DMS153 treated with DMSO at 0.1 percent for 48 hours (cell line): ENCODE measurements at regions not wholly inside any gene's neighbourhood (a gene's known extent, or its start where the extent isn't known, plus 50 kb on each side); places are given as distances from the start of the nearest gene placed in this dataset.
"Not testable (repeated sequence)": the region's sequence is repeated elsewhere in the genome, so short reads cannot be mapped to it uniquely, and the experiment has no call there.

ENCODE experiments used
- DNase-seq: peaks from one replicate; lab custom pipeline; 2025; ENCODE audit not compliant: unreplicated experiment; lab: John Stamatoyannopoulos, UW

DNA sequence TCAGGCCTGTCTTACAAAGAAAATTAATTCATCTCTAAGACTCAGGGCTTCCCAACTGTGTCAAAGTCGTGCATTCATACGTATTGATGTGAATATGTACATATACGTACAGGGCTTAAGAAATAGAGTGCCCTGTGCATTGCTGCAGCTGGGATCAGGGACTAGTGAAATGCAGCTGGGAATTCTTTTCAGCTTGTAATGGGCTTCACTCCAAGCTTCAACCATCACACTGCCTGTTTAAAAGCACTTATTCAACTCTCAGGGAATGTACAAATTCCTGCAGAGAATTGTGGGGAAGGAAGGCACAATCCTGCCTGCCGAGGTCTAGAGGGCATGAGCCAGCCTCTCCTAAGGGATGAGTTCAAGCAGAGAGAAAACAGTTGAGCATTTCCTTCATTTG lies 59.6 kb upstream of the MAN2A1 start:
- DNase-seq: no peak

DNA sequence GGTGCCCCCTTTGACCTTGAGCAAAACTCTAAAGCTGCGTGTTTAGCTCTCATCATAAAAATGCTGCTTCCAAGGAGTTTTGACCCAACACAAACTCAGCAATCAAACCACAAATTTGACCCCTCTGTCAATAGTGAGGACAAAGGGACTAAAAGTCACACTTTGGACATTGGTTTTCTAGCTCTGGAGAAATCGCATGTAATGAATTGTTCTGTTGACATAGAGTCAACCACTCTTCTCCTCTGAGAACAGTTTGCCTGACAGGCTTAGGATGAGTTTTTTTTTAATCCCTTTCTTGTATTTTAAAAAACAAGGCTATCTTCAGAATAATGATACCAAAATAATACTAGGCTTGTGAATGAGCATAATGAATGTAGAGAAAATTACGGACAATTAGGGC lies 61.1 kb upstream of the MAN2A1 start:
- DNase-seq: no peak

DNA sequence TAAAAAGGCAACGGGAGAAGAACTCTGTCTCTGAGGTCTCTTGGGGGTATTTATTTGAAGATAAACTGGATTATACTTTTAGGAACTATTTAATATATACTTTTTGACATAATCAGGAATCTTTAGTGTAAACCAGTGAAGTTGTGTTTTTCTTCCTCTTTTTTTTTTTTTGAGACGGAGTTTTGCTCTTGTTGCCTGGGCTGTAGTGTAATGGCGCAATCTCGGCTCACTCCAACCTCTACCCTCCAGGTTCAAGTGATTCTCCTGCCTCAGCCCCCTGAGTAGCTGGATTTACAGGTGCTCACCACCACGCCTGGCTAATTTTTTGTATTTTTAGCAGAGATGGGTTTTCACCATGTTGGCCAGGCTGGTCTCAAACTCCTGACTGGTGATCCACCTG lies 68.5 kb upstream of the MAN2A1 start:
- DNase-seq: not testable (repeated sequence)

DNA sequence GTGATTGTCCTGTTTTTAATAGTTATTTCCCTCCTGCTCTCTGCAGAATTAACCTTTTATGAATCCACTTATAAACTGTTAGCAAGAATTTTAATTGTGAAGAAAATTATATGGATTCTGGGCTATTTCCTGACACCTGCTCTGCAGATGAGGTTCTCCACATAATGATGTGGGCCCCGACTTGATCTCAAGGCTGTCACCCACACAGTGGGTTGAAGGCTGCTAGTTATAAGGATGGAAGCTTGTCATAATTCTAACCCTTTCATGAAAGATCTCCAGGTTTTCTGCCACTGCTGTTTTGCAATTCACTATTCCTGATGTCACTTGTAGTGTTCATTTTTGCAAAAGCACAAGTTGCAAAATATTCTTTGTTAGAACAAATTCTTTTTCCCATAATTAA lies 69.1 kb upstream of the MAN2A1 start:
- DNase-seq: no peak

DNA sequence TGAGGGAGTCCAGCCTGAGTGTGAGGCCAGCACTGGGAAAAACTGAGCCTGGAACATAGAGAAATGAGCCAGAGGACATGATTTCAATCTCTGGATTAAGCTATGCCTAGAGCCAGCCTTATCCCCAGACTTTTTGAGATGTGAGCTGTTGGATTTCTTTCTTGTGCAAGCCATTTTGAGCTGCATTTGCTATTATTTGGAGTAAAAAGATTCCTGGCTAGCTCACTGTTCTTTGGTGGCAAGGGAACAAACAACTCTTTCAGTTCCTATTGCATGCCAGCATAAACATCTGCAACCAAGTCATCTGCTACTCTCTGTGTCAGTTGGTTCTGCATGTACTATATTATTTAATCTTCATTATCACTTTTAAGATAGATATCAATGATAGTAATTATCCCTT lies 70.1 kb upstream of the MAN2A1 start:
- DNase-seq: no peak

DNA sequence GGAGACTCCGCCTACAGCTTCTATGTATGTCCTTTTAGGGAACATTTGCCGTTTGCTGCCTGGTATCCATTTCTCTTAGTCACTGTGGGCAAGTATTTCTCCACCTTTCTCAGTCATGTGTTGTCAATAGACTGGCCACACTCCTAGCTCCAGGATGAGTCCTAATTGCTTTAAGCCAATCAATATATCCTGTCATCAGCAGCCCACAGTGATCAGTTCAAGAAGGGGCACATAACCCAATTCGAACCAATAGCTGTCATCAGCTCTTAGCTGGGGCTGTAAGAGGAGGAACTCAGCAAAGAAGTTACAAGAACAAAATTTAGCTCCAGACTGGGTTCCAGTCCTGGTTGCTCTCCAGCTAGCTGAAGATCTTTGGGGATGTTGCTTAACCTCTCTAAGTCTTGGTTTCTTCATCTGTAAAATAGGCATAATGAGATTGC lies 70.7 kb upstream of the MAN2A1 start:
- DNase-seq: no peak

DNA sequence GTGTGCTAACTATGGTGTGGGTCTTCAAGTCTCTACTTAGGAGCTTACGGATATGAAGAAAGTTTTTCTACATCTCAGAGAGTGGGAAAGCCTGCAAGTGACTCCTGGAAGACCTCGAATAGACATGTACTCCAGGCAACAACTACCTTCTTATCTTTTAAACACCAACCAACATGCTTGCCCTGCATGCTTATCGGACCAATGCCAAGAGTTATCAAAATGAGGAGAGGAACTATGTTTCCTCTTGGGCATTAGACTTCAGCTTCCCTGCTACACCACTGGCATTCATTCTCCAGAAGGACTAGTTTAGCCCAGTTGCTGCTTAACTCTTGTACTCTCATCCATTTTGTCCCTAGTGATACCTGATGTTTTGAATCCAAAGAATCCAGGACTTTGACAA lies 74.7 kb upstream of the MAN2A1 start:
- no peak for DNase-seq

DNA sequence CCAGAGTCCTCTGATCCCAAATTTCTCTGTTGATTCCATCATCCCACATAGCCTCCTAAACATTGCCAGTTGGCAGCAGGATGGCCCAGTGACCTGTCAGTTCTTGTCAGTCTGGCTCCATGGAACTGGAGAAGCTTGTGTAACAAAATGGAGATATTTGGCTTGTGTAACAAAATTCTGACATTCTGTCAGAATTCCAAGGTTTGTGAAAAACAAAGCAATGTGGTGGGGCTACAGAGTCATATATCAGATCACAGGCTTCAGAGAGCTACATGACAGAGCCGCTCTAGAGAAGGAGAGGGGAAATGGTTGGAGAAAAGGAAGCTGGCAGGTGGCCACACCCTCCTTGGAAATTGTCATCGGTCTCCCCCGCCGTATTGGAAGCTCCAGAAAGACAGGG lies 75.4 kb upstream of the MAN2A1 start:
- DNase-seq: no peak

DNA sequence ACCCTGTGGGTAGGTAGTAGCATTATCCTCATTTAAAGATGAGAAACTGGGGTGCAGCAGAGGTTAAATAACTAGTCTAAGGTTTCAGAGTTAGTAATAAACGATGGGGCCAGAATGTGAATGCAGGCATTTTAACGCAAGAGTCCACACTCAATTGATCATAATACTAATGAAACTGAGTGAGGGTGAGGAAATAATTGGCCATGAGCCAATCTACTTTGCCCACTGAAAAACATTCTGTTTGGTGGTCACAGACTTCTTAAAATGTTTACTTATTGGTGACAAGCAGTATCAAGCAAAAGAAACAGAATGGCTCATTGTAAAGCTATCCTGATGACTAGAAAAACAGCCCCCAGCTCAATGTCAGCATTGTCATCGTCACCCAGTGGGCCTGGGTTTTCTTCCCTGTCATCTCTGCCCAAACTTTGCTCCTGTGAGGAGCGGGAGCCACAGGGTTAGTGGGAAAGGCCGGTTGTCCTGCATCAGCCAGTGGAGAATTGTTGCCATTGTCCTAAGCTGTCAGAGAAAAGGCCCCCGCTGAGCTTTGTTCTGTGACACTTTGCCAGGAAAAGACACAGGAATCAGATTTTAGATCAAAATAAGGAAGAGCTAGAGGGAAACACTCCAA lies 77.3 kb upstream of the MAN2A1 start:
- no peak for DNase-seq

DNA sequence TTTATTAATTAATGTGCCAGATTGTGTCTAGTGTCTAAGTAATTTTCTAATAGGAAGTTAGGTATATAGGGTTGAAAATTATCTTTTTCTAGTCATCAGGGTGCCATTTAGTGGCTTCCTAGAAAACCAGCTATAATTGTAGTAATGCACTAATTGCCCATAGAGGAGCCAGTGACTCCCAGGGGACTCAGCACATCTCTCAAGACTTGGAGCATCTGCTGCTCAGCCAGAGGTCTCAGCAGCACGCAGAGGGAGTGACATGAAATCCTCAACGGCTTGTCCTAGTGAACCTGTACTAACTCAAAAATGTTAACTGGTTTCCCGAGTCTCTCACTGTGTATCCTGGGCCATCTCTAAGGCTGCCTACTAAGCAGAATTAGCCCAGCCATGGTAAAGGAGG lies 78.2 kb upstream of the MAN2A1 start:
- no peak for DNase-seq

DNA sequence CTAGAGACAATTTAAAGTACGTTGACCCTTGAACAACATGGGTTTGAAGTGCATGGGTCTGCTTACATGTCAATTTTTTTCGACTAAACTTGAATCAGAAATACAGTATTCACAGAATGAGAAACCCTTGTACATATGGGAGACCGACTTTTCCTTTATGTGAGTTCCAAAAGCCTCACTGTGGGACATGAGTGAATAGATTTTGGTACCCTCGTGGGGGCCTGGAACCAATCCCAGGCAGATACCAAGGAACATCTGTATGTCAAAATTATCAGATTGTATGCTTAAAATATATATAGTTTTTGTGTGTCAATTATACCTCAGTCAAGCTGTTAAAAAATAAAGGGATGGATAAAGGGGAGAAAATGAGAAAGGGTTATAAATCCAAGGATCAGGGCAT lies 78.7 kb upstream of the MAN2A1 start:
- no peak for DNase-seq

DNA sequence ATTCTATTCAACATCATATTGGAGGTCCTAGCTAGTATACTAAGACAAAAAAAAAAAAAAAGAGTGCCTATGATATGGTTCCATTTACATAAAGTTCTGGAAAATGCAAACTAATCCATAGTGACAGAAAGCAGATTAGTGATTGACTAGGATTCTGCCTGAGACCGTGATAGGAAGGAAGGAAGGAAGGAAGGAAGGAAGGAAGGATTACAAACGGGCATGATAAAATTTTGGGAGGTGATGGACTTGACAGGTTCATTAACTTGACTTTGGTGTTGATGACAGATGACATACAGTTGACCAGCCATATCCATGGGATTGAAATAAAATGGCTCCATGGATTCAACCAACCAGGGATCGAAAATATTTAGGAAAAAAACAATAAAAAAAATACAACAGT lies 79.1 kb upstream of the MAN2A1 start:
- no peak for DNase-seq

DNA sequence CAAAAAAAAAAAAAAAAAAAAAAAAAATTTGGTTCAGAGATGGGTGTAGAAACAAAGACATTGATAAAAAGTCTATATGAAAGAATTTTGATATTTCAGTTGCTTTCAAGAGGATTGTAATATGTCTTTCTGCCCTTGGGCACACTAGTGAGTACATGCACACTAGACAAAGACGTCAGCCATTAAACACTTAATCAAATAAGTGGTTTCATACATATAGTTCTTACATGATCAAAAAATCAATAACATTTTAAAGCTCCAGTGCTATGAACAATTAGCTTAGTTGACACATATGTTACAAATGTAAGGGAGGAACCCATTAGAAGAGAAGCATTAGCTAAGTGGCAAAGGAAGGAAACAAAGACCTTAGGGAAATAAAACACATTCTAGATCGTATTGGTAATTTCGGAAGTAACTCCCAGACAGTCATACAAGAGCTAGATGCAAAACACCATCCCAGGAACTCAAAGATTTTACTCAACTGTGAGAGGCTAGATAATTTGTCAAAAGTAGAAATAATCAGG lies 84.5 kb upstream of the MAN2A1 start:
- DNase-seq: no peak

DNA sequence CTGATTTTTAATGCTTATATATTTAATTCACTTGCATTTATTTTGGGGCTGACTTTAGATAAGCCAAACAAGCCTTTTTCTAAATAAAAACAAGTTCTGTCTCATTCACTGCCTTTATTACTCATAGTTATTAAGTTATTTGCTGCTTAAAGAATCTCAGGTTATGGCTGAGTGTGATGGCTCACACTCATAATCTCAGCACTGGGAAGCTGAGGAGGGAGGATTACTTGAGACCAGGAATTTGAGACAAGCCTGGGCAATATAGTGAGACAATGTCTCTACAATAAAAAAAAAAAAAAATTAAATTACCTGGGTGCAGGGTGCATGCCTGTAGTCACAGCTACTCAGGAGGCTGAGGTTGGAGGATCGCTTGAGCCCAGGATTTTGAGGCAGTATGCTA lies 85.0 kb upstream of the MAN2A1 start:
- DNase-seq: no peak

DNA sequence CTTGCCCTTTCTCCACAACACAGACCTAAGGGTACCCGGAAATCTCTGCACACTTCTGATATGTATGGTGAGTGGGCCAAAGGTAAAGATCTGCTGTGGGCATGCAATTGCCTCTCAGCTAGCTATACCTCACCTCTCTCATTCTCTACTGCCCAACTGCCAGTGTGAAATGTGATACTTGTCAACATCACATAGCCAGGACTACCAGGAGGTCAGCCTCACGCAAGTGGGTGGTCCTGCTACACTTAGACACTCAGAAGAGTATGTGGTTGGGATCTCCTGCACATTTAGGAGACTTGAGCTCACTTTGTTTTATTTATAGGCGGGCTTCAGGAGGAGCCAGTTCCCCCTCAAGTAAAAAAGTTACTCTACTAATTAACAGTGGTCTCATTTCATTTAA lies 88.0 kb upstream of the MAN2A1 start:
- DNase-seq: no peak

DNA sequence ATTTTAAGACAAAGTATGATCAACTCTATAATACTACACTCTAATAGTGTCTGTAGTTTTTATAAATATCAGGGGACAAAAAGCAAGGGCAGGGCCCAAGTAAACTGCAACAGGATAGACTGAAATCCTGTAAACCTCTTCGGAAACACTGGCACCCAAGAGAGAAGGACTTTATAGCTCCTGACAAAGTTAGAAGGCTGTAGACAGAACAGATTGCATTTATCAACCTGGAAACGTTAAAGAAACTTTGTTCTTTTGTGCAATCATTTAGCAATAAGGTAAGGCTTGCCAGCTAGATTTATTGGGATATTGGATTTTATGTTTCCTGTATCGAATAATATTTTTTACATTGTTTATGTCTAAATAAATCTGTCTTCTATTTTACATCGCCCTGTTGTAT lies 91.8 kb upstream of the MAN2A1 start:
- no peak for DNase-seq

DNA sequence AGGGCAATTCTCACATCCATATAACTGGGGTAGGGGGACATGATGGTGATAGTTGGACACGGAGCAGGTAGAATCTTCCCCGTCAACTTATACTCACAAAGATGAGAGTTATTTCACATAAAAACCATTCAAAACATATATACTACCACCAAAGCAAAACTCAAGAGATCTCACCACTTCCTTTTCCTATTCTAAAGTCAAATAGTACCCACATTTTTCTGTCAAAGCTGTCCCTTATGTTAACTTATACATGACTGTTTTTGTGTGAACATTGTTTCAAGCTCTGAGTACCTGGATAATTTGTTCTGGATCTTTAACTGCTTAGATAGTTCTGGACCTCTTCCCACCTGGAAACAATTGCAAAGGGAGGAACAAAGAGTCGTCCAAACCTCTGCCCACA lies 95.5 kb upstream of the MAN2A1 start:
- no peak for DNase-seq

DNA sequence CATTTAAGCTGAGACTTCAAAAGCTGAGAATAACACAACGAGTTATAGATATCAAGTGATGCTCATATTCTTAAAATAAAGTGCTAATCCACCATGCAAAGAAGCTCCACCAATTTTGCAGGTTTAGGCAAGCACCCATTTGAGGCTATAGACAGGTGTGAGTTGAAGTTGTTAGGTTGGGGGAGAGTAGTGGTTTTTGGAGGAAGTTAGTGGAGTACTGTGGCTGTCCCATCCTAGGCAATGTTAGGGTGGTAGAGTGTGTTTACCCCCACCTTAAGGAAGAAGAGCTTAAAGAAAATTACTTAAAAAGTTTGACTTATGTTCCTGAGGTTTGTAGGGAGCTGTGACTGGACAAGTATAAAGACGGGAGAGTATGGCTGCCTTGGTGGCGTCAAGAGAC lies 98.9 kb upstream of the MAN2A1 start:
- DNase-seq: no peak

DNA sequence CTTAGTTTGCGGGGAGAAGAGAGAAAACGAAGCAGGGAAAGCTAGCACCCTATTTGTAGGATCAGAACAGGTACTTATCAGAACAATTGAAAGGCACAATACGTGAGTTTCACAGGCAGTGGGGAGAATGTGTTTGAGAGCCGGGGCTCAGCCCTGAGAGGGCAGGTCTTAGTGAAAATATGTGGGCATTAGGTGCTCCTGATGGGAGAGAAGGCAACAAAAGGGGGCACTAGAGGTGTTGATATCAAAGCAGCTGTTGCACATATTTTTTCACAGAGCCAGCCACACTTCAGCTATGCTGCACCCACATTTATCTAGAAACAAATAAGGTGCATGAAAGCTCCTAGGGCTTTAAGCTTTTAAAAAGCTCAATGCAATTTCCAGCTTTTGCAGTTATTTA lies 99.7 kb upstream of the MAN2A1 start:
- no peak for DNase-seq

DNA sequence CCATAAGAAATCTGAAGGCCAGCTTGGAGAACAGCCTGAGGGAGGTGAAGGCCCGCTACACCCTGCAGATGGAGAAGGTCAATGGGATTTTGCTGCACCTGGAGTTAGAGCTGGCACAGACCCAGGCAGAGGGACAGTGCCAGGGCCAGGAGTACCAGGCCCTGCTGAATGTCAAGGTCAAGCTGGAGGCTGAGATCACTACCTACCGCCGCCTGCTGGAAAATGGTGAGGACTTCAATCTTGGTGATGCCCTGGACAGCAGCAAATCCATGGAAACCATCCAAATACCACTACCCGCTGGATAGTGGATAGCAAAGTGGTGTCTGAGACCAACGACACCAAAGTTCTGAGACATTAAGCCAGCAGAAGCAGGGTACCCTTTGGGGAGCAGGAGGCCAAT lies 100.5 kb upstream of the MAN2A1 start:
- no peak for DNase-seq

DNA sequence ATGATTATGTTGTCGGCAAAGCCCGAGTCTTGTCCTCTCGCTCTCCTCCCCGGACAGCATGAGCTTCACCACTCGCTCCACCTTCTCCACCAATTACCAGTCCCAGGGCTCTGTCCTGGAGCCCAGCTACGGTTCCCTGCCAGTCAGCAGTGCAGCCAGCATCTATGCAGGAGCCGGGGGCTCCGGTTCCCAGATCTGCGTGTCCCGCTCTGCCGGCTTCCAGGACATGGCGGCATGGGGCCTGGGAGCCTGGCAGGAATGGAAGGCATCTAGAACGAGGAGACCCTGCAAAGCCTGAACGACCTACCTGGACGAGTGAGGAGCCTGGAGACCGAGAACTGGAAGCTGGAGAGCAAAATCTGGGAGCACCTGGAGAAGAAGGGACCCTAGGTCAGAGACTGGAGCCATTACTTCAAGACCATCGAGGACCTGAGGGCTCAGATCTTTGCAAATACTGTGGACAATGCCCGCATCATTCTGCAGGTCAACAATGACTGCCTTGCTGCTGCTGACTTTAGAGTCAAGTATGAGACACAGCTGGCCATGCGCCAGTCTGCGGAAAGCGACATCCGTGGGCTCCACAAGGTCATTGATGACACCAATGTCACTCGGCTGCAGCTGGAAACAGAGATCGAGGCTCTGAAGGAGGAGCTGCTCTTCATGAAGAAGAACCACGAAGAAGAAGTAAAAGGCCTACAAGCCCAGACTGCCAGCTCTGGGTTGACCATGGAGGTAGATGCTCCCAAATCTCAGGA lies 101.3 kb upstream of the MAN2A1 start:
- DNase-seq: no peak

DNA sequence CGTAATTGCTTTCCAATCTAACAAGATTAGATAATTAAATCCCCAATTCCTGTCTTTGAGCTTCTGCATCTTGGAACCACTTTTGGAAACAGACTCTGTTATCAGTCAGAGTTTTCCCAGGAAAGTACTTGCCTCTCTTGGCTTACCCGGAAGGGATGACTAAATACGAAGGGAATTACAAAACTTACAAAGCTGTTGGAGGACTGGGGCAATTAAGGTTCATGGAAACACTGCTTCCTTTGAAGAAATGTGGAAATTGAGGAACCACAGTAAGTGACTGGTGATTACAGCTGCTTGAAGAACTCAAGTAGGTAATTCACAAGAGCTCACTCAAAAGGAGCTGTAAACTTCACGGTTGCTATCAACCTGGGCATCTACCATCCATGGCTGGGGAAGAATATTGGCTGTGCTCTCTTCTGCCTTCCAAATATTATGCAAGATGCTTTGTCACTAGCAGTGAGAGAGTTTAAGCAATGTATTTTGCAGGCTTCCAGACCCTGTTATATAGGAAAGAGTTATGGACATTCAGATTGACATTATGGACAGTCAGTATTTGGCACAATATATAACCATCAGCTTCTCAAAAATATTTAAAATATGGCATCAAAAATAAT lies 104.6 kb upstream of the MAN2A1 start:
- DNase-seq: no peak
